KBM-7 (cell line): ENCODE measurements at regions not wholly inside any gene's neighbourhood (a gene's known extent, or its start where the extent isn't known, plus 50 kb on each side); places are given as distances from the start of the nearest gene placed in this dataset.
A peak's percentile ranks its signal among the peaks of the same experiment; 100 is the strongest.
"Not testable (repeated sequence)": the region's sequence is repeated elsewhere in the genome, so short reads cannot be mapped to it uniquely, and the experiment has no call there.

Source experiments
- DNase-seq: peaks from one replicate; pipeline ENCODE4 v3.0.0-alpha.2; 2015
- in situ Hi-C: fragments of 300-500 bp; cut with MboI; formaldehyde crosslinking; loops from 2 replicates; pipeline ENCODE4 v1.14.3; 2020; ENCODE audit warnings: low sequenced_read_pairs, low pct_unique_long_range_greater_than_20kb, mixed read lengths

DNA sequence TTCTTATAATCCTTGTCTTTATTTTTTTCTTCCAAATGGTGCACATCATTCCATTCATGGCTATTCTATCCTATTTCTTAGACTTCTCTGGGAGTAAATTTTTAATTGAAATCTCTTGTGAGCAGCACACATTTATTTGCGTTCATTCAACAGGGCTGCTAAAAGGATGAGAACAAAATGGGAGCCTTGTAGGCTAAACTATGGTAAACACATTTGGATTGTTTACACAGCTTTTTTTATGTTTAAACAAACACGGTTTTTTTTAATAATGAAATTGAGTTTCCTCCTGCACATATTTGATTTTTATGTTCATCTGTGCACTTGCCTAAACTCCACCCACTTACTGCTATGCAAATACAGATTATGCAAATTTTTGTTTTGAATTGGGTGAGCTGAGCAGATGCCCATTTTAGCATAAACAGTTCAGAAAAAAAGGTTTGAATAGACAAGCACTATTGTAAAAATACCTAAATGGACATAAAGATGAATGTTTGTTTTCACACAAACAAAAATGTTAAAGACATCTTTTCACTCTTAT, 92.0 kb downstream of the OLIG3 start:
- no peak for DNase-seq
- in situ Hi-C loops = no loop called here

DNA sequence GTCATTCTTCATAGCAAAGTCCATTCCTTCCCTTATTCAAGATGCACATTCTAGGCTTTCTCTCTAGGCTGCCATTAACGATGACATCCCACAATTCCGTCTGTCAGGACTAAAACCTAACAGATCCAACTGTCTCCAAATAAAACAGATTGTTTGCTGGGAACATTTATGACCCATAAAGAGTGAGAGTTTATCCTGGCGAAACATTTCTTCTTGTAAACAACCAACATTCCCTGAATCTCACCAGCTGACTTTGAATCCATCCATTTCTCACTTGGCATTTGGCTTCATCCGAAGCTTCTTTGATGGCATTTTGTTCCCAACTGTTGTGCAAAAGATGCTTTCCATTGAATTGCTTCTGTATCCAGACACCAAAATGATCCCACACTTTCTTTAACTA, 93.1 kb downstream of the OLIG3 start:
- in situ Hi-C loops = no loop called here
- no peak for DNase-seq

GRCh38 chr6:137399881-137400443, 94.2 kb downstream of the OLIG3 start:
- DNase-seq = no peak
- in situ Hi-C loops = no loop called here

DNA sequence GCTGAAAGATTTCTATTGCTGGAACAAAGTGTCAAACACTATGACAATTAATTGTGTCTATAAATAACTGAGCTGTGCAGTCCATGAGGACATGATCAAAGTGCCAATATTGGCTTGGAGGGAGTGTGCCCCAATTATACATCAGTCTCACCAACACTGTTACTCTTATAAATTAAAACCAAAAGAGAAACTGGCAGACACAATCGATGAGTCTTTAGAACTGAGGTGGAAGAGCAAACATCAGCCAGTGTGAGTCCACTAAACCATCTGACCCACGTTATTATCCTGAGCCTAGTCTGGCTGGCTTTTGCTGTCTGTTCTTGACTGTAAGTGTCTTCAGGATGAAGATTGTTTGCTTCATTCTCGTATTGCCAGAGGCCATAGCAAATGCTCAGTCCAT, 98.9 kb downstream of the OLIG3 start:
- no peak for DNase-seq
- in situ Hi-C loops = no loop called here

DNA sequence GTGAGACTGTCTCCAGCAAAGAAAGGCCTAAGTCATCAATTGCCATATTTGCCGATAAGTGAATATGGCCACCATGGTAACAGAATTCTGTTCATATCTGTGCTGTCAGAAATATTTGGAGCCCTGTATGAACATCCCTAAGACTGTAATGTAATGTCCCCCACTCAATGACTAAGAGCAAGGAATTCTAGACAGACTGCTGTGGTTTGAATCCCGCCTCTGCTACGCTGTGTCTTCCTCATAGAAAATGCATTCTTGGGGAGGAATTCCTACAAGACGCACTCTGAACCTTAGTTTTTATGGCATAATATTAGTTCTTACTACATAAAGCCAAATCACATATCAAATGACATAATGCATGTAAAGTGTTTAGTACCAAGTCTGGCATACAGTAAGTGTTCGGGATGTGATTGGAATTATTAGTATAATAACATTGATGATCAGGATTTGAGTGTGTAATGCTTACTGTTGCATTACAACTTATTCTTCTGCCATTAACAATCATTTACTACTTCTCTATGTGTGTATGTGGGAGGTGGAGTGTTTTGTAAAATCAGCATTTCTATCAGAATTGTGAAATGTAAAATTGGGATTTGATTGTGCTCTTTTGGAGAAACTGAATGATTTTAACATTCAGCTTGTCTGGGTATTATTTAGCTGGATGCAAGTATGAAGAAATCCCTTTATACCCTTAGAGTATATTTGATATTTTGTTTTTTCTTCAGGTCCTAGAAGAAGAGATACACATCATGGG, 103.0 kb downstream of the OLIG3 start:
- in situ Hi-C loops = no loop called here

DNA sequence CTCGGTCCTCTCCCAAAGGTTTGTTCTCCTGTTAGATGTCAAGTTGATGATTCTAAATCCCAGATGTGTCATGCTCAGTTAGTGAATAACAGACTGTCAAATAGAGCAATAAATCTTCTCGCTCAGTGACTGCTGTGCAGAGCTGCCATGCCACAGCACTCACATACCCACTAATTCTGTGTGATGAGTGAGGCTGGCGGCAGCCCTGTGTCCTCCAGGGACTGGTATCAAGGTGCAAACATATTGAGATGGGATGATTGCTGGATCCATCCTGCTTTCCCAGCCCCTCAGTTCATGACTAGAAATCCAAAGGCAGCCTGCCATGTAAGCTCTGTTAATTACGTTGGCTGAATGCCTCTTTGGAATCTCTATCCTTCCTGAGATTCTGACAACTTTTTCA, 103.9 kb downstream of the OLIG3 start:
- in situ Hi-C loops = no loop called here
- no peak for DNase-seq

More for the DNA sequence above, 103.0 kb downstream of the OLIG3 start:
- no peak for DNase-seq

DNA sequence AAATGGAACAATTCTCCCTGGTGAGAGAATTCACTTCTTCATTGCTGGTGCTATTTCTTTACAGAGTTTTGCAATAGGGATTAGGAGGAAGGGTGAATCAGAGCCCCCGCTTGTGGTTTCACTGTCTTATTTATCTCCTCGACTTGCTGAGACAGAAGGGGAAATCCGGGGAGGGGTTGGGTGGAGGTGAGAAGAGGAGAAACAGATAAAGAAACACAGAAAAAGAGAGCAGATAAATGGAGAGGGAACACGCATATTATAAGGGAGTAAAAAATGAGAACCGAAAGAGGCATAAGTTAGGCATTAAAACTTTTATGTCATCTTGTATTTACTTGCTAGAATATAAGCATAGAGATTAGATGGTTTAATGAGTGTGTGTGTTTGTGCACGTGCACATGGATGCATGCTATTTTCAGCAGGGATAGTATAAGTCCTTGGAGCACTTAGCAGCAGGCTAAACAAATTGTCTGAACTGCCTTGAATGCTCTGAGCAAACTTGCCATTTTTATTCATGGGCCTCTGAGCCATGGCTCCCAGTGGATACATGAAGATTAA, 105.0 kb downstream of the OLIG3 start:
- DNase-seq = peak; percentile 97
- in situ Hi-C loops = no loop called here

DNA sequence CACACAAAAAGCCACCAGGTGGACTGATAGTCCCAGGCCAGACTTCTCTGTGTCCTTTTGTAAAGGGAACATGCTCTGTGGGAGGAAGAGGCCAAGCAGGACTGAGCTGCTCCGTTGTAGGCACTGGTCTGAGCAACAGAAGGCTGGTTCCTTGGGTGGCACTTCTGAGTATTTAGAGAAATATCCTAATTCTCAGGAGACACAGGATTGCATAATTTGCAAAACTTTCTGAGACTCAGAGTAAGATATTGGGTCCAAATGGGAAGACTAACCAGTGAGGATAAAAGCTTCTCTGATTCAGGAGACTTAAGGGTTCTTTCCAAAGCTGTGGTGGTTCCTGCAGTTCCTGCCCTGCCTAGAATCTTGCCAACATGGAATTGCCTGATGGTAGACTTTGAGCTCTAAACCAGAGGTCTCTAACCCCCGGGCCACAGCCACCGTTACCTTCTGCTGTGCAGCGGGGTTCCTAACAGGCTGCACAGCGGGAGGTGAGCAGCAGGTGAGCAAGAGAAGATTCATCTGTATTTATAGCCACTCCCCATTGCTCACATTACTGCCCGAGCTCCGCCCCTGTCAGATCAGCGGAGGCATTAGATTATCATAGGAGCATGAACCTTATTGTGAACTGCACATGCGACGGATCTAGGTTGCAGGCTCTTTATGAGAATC, 107.0 kb downstream of the OLIG3 start:
- in situ Hi-C loops = no loop called here
- no peak for DNase-seq

DNA sequence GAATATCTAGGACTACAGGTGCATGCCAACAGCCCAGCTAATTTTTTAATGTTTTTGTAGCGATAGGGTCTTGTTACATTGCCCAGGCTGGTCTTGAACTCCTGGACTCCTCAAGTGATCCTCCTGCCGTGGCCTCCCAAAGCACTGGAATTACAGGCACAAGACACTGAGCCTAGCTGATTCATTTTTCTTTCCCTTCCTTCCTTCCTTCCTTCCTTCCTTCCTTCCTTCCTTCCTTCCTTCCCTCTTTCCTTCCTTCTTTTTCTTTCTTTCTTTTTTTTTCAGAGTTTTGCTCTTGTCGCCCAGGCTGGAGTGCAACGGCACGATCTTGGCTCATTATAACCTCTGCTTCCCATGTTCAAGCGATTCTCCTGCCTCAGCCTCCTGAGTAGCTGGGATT, 110.9 kb downstream of the OLIG3 start:
- DNase-seq, in situ Hi-C loops: not testable (repeated sequence)

DNA sequence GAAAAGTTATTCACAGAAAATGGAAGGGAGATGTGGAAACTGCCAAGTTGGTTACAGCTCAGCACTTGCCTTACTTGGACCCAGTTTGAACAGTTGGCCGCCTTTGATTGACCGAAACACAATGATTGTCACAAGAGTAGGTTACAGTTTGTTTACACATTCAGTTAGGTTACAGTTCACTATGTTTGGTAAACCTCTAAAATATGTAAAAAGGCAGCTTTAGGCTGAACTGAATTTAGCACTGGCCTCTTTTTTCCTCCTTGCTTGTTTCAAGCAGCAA, 116.2 kb downstream of the OLIG3 start:
- in situ Hi-C loops = no loop called here
- no peak for DNase-seq

DNA sequence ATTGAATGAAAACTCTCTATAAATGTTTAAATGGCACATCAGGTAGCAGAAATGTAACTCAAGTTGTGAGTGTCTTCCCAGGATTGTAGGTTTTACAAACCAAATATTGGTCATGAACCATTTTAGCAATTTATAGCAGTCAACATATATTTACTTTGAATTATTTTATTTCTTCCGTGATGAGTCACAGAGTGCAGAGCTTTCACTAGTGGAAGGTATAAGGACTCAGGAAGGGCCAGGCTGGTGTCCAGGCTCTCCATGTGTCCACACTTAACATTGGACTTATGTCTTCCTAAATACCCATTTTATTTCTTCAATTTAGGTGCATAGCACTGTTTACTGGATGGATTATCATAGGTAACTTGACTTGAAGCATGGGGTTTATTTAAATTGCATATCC, 120.9 kb downstream of the OLIG3 start:
- in situ Hi-C loops = no loop called here
- DNase-seq = no peak

GRCh38 chr6:137372532-137372931, 121.7 kb downstream of the OLIG3 start:
- in situ Hi-C loops = no loop called here
- DNase-seq = no peak

DNA sequence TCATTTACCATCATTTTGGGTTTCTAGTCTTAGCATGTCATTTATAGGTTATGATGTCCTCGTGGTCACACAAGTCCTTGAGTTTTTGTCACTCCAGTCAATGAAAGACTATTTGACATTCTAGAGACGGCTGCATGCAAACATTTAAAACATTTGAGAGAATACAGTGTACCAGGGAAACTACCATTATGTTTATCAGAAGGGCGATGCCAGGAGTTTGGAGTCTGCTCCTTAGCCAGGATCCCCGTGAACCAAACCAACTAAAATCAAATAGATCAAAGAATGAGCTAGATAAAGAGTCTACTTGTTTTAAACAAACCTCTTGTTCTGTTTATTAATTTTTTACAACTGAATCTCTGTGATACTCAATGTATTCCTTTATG, 122.6 kb downstream of the OLIG3 start:
- in situ Hi-C loops = no loop called here
- DNase-seq = no peak

- no peak for DNase-seq
- in situ Hi-C loops = no loop called here
Measured at GRCh38 chr6:137370871-137371633, 123.1 kb downstream of the OLIG3 start.

- in situ Hi-C loops = no loop called here
Measured at GRCh38 chr6:137369136-137369535, 125.1 kb downstream of the OLIG3 start.

GRCh38 chr6:137365707-137366437, 128.3 kb downstream of the OLIG3 start:
- in situ Hi-C loops = no loop called here
- no peak for DNase-seq

More at GRCh38 chr6:137369136-137369535, 125.1 kb downstream of the OLIG3 start:
- no peak for DNase-seq

DNA sequence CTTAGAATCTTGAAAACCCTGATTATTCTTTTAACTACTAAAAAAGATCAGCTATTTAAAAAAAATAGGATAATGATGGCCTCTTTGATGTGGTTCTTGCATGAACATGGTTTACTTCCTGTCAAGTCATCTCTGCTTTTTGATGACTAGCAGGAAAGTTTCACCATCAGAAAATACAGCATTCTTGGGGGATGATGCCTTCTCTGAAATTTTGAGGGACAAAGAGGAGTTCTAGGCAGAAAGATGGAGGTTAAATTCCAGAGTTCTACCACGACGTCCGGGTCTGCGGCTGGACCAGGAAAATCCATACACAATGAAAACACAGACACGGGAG, 130.4 kb downstream of the OLIG3 start:
- in situ Hi-C loops = no loop called here
- no peak for DNase-seq

DNA sequence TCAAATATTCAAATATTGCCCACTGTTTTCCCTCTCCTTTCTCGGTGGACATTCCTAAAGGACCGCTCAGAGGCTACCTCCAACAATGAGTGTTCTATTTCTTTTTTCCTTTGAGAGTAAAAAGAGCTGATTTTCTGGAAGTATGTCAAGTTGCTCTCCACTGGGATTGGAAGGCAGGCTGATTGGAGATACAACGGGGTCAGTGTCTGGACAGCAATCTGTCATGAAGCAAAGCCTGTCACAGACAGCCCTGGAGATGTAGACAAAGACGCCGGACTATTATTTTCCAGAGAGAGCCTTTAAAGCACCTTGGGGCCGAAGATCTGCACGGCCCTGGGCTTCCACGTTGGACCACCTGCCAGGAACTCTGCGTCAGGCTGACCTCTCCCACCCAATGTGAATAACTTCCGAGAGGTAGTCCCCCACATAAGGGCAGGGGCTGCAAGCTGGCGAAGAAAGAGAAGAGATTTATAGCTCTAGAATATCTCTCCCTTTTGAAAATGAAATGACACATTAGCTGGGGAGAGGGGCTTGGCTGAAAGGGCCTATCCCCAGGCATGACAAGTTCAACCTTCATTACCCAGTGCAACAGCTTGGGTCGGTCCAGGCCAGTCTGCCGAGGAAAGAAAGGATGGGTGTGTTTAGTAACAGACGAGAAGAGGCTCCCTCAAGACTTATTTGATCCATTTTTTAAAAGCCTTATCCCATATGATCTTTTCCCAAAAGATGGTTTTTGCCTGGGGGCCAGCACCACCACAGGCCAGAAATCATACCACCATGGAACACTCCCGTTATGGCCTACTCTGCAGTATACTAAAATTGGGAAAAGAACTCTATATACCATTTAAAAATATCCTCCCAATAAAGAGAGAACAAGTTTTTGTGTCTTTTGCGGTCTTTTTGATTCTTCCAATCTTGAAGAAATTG, 131.1 kb downstream of the OLIG3 start:
- in situ Hi-C loops = no loop called here
- no peak for DNase-seq
